Upper lobe of left lung (tissue), 6 donors: ENCODE measurements at regions not wholly inside any gene's neighbourhood (a gene's known extent, or its start where the extent isn't known, plus 50 kb on each side); places are given as distances from the start of the nearest gene placed in this dataset.

ENCODE experiments used
- ATAC-seq, 2 donors: fragments of 200-7000 bp; cut with Tn5 transposase; one replicate each; pipeline ENCODE4 v1.9.1; 2022; ENCODE audit warnings: mild to moderate bottlenecking in 2 of 2, moderate library complexity in 2 of 2; ENCODE audit not compliant: low FRiP score in 2 of 2
- DNase-seq, 2 donors: peaks; one replicate each; pipeline ENCODE4 v3.0.0-alpha.2; 2019 to 2020
- H3K27ac ChIP-seq, 4 donors: fragments of 200-600 bp; sonication (generic); one replicate each; pipeline ENCODE4 v1.5.1; 2016 to 2019
- H3K27me3 ChIP-seq, 4 donors: fragments of 200-600 bp; sonication (generic); one replicate each; pipeline ENCODE4 v1.5.1; 2017 to 2019
- H3K36me3 ChIP-seq, 4 donors: fragments of 200-600 bp; sonication (generic); one replicate each; pipeline ENCODE4 v1.5.1; 2016 to 2019
- H3K4me1 ChIP-seq, 4 donors: fragments of 200-600 bp; sonication (generic); one replicate each; pipeline ENCODE4 v1.5.1; 2018 to 2019
- H3K4me3 ChIP-seq, 4 donors: fragments of 200-600 bp; sonication (generic); one replicate each; pipeline ENCODE4 v1.5.1; 2017 to 2019; ENCODE audit warnings: mild to moderate bottlenecking in 2 of 4, moderate library complexity in 1 of 4
- H3K9me3 ChIP-seq, 4 donors: fragments of 200-600 bp; sonication (generic); one replicate each; pipeline ENCODE4 v1.5.1; 2018 to 2019
- EP300 ChIP-seq, 4 donors: sonication (generic); formaldehyde crosslinking; IDR thresholded peaks; one replicate each; pipeline ENCODE4 v1.5.1; 2017; ENCODE audit warnings: antibody characterized with exemption in 4 of 4, control low read depth in 2 of 4
- POLR2A ChIP-seq, 4 donors: fragments of 450-650 bp; IDR thresholded peaks; one replicate each; pipeline ENCODE4 v1.5.1; 2016 to 2017; ENCODE audit warnings: antibody characterized with exemption in 4 of 4, mild to moderate bottlenecking in 2 of 4
- POLR2AphosphoS5 ChIP-seq, 2 donors: sonication (generic); formaldehyde crosslinking; IDR thresholded peaks; one replicate each; pipeline ENCODE4 v1.5.1; 2017; ENCODE audit warnings: antibody characterized with exemption in 2 of 2
- WGBS, 2 donors: methylation state at CpG; one replicate each; pipeline ENCODE4 v1.1.5; 2017 to 2018; 5-methylcytosine and 5-hydroxymethylcytosine counted together
- TF ChIP-seq, protein P1 (sequence below), 6 experiments: fragments of 450-650 bp in 4 of 6; fragments of 200-600 bp in 2 of 6; sonication (generic) in 2 of 6; IDR thresholded peaks; one replicate each; pipeline ENCODE4 v1.5.1; 2016 to 2019; ENCODE audit warnings: antibody characterized with exemption in 6 of 6
- donor health status: DM: no; HTN: no; CAD: no; lungs with moderate emphysema.
- donor health status: DM: no; HTN: yes; CAD: no; lungs with severe emphysema.

DNA sequence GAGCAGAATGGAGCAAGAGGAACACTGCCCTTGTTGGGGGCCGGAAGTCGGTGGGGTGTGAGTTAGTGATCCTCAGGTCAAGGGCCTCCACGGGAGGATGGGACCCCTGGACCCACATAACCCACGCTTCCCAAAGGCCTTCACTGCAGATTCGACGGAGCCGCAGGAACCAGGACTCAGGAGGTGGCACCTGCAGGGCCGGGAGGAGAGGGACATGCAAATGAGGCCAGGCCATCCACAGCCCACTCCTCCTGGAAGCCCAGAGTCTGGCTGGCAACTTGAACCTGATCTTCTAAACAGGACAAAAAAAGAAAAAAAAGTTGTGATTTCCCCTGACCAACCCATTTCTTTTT is 299.9 kb downstream of the SOX9 start:
- TF ChIP-seq EP300 (IDR thresholded peaks at IDR 0.05) (no peak), POLR2AphosphoS5 (IDR thresholded peaks at IDR 0.05) (no peak), POLR2A (IDR thresholded peaks at IDR 0.05) (no peak)
- TF ChIP-seq, protein P1, sequence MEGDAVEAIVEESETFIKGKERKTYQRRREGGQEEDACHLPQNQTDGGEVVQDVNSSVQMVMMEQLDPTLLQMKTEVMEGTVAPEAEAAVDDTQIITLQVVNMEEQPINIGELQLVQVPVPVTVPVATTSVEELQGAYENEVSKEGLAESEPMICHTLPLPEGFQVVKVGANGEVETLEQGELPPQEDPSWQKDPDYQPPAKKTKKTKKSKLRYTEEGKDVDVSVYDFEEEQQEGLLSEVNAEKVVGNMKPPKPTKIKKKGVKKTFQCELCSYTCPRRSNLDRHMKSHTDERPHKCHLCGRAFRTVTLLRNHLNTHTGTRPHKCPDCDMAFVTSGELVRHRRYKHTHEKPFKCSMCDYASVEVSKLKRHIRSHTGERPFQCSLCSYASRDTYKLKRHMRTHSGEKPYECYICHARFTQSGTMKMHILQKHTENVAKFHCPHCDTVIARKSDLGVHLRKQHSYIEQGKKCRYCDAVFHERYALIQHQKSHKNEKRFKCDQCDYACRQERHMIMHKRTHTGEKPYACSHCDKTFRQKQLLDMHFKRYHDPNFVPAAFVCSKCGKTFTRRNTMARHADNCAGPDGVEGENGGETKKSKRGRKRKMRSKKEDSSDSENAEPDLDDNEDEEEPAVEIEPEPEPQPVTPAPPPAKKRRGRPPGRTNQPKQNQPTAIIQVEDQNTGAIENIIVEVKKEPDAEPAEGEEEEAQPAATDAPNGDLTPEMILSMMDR (IDR thresholded peaks at IDR 0.05) = no peak
- DNase-seq (no peak), ATAC-seq (no peak)
- H3K9me3 ChIP-seq = peaks cover 0 to 25% (median 14%) of the 10 kb centered on the region in 4 donors
- no peak overlapping the region for H3K27ac ChIP-seq
- peaks cover 0 to 6% (median 0%) of the 10 kb centered on the region in 4 donors for H3K4me1 ChIP-seq
- 83 to 92% methylated on average over 4 to 8 of the region's 8 CpGs for WGBS, 2 donors
- H3K27me3 ChIP-seq = no peaks in the 10 kb centered on the region
- H3K4me3 ChIP-seq = no peak overlapping the region
- no peaks in the 10 kb centered on the region for H3K36me3 ChIP-seq

DNA sequence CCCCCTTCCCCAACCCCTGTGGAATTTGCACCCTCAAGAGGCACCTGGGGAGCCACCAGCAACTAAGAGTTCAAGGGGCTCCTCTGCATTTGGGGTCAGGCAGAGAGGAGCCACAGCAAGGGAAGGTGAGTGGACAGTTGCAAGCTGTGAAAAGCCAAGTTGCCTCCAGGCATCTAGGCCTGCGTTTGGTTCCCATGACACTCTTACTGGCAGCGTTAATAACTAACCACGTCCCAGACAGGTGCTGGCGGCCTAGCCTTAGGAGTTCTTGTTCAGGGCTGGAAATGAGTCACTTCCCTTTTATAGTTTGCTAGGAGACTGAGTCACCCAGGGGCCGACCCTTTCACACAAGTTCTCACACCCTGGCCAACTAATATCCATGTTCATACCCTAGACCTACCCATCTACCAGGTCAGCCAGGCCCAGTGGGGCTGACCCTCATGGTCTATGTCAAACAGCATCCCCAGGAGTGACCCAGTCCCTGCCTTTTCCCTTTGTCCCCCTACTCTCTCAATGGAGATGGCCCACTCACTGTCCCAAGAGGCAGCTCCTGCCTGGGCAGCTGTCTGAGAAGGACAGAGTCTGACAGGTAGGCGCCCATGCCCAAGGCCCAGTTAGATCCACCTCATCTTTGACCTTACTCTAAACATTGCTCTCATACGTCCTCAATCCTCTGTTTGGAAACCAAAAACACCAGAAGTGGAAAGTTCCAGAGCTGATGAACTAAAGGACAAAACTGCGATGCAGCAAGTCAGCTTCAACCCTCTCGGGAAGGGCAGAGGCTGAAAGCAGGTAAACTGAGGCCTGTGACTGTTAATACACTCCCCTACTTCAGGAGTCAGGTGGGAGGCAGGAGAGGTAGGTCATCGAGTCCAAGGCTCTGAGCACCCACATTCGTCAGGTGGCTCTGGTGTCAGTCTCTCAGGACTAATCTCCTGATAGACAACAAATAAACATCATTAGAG is 300.6 kb downstream of the SOX9 start:
- WGBS, 2 donors = 61 to 63% methylated on average over 11 of the region's 11 CpGs
- Histone ChIP-seq H3K27ac (no peak overlapping the region), H3K36me3 (no peaks in the 10 kb centered on the region), H3K27me3 (no peaks in the 10 kb centered on the region), H3K4me3 (no peak overlapping the region), H3K9me3 (peaks cover 0 to 23% (median 14%) of the 10 kb centered on the region in 4 donors), H3K4me1 (peaks cover 0 to 6% (median 0%) of the 10 kb centered on the region in 4 donors)
- DNase-seq = peak in 1 of 2 donors; percentile 70
- TF ChIP-seq, protein P1 (IDR thresholded peaks at IDR 0.05) = no peak
- TF ChIP-seq POLR2A (IDR thresholded peaks at IDR 0.05) = no peak
- TF ChIP-seq POLR2AphosphoS5 (IDR thresholded peaks at IDR 0.05) = no peak
- TF ChIP-seq EP300 (IDR thresholded peaks at IDR 0.05) = no peak
- peak; percentile 29 to 67 for ATAC-seq

DNA sequence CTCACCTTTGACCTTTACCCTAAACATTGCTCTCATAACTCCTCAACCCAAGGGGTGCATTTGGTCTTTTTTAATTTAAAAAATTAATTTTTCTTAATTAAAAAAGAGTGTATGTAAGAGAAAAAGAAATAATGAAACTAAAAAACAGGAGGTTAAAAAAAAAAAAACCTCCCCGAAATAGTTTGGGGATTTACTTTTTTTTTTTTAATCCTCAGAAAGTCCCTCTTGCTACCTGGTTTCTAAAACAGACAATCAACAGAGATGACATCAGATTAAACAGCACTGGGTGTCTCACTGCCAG is 301.3 kb downstream of the SOX9 start:
- ATAC-seq (no peak), DNase-seq (no peak)
- Histone ChIP-seq H3K27me3 (no peaks in the 10 kb centered on the region), H3K27ac (no peak overlapping the region), H3K9me3 (peaks cover 0 to 16% (median 14%) of the 10 kb centered on the region in 4 donors), H3K4me3 (no peak overlapping the region), H3K4me1 (peaks cover 0 to 6% (median 0%) of the 10 kb centered on the region in 4 donors), H3K36me3 (no peaks in the 10 kb centered on the region)
- TF ChIP-seq EP300 (IDR thresholded peaks at IDR 0.05) (no peak), POLR2AphosphoS5 (IDR thresholded peaks at IDR 0.05) (no peak), POLR2A (IDR thresholded peaks at IDR 0.05) (no peak)
- TF ChIP-seq, protein P1 (IDR thresholded peaks at IDR 0.05) = no peak
- WGBS, 2 donors = 86 to 90% methylated on average over 1 of the region's 1 CpG

DNA sequence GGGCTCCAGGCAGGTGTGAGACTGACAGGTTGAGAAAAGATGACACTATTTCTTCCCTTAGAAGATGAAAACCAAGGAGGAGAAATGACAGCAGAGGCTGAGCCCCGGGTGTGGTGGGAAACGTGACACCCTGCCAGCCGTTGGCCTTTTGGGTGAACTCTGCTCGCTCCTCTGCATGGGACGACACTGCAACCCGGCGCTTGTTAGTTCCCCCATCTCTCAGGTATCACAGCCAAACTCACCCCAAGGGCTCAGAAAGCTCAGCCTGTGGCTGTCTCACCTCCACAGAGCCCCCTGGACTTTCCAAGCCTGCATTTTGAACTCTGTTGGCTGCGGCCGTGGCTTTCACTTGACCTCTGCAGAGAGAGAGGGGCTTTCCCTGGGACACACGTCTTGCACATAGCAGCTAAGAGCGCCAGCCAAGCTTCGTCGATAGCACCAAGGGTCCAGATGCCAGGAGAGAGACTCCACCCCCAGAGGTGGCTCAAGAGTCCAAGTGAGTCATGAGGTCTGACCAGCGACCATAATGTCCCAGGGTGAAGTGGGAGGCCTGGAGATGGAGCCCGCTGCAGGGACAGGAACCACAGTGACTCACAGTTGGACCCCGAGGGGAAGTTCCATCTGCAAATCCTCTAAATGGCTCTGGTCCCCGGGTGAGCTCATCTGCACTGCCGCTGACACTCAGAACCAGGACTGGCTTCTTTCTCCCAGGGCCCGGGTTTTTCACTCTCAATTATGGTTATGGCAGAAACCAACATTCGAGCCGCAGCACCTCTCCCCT is 301.9 kb downstream of the SOX9 start:
- Histone ChIP-seq H3K4me1 (peaks cover 0 to 6% (median 0%) of the 10 kb centered on the region in 4 donors), H3K36me3 (no peaks in the 10 kb centered on the region), H3K27me3 (no peaks in the 10 kb centered on the region), H3K4me3 (no peak overlapping the region), H3K27ac (no peak overlapping the region), H3K9me3 (peaks cover 0 to 12% (median 9%) of the 10 kb centered on the region in 4 donors)
- 60 to 68% methylated on average over 13 to 21 of the region's 21 CpGs for WGBS, 2 donors
- peak in 1 of 2 donors; percentile 38 for DNase-seq
- peak in 1 of 2 donors; percentile 64 for ATAC-seq
- no peak for TF ChIP-seq EP300 (IDR thresholded peaks at IDR 0.05)
- TF ChIP-seq POLR2A (IDR thresholded peaks at IDR 0.05) = no peak
- TF ChIP-seq, protein P1 (IDR thresholded peaks at IDR 0.05) = no peak
- no peak for TF ChIP-seq POLR2AphosphoS5 (IDR thresholded peaks at IDR 0.05)
